GM12878 (cell line): ENCODE measurements at regions not wholly inside any gene's neighbourhood (a gene's known extent, or its start where the extent isn't known, plus 50 kb on each side); places are given as distances from the start of the nearest gene placed in this dataset.

Experiments used
- ATAC-seq: fragments of 200-7000 bp; cut with Tn5 transposase; 3 replicates; pipeline ENCODE4 v1.9.1; 2020; ENCODE audit warnings: mild to moderate bottlenecking, moderate library complexity
- BruUV-seq: library from RNA; stranded (reverse); fragments of 400-500 nt; replicated peaks from 2 replicates; lab custom pipeline; 2021; lab: Mats Ljungman, UMichigan
- CTCF ChIA-PET: fragments of 300-600 bp; sonication (Branson Sonifier 250); formaldehyde crosslinking; extraction: SDS; loops from one replicate; lab custom pipeline; 2021; ENCODE audit warnings: inconsistent platforms; lab: Yijun Ruan, JAX
- POLR2A ChIA-PET: fragments of 350-600 bp; formaldehyde crosslinking; extraction: SDS; loops from one replicate; lab custom pipeline; 2021; ENCODE audit warnings: inconsistent platforms; lab: Charles Lee
- RAD21 ChIA-PET: fragments of 300-600 bp; sonication (Branson Sonifier 250); formaldehyde crosslinking; loops from one replicate; lab custom pipeline; 2023; ENCODE audit warnings: antibody characterized with exemption; ENCODE audit not compliant: unreplicated experiment; lab: Charles Lee
- SMC1A ChIA-PET: fragments of 300-600 bp; sonication (Branson Sonifier 250); formaldehyde crosslinking; loops from one replicate; lab custom pipeline; 2023; ENCODE audit not compliant: unreplicated experiment, uncharacterized antibody; lab: Charles Lee
- DNase-seq: peaks from one replicate; pipeline ENCODE4 v3.0.0-alpha.2; 2011; ENCODE audit warnings: low read depth, low spot score
- FAIRE-seq: peaks from 3 replicates; lab custom pipeline; 2011; peaks lifted over from hg19 to GRCh38; lab: Jason Lieb, UNC
- H2AFZ ChIP-seq: 2 replicates; pipeline ENCODE4 v1.6.0; 2011; ENCODE audit warnings: low read depth, low read length, control low read depth; ENCODE audit not compliant: control insufficient read depth
- H3K27ac ChIP-seq: 2 replicates; pipeline ENCODE4 v1.5.1; 2011; ENCODE audit warnings: control low read depth; ENCODE audit not compliant: control insufficient read depth, insufficient read depth
- H3K27me3 ChIP-seq, 2 experiments: replicated peaks in 1 of 2; 2 replicates each; pipeline versions ENCODE4 v1.6.0 to v1.6.1; 2011; ENCODE audit warnings: low read length in 1 of 2; ENCODE audit not compliant: control insufficient read depth in 2 of 2, insufficient read depth in 2 of 2
- H3K36me3 ChIP-seq, 2 experiments: 2 replicates each; pipeline ENCODE4 v1.5.1; 2011; ENCODE audit warnings: low read length in 1 of 2; ENCODE audit not compliant: control insufficient read depth in 2 of 2, insufficient read depth in 2 of 2
- H3K4me1 ChIP-seq: 2 replicates; pipeline ENCODE4 v1.6.1; 2011; ENCODE audit warnings: mild to moderate bottlenecking, low read length, moderate library complexity, mixed read lengths; ENCODE audit not compliant: control insufficient read depth, insufficient read depth
- H3K4me2 ChIP-seq: 2 replicates; pipeline ENCODE4 v1.6.0; 2011; ENCODE audit warnings: control low read depth; ENCODE audit not compliant: control insufficient read depth, insufficient read depth
- H3K4me3 ChIP-seq: fragments of 200-600 bp; sonication (generic); 2 replicates; pipeline ENCODE4 v1.5.1; 2016
- H3K79me2 ChIP-seq: 2 replicates; pipeline ENCODE4 v1.6.0; 2011; ENCODE audit warnings: low read length; ENCODE audit not compliant: control insufficient read depth, insufficient read depth
- H3K9ac ChIP-seq: 2 replicates; pipeline ENCODE4 v1.8.0; 2011; ENCODE audit warnings: low read length, control low read depth, mixed read lengths; ENCODE audit not compliant: control insufficient read depth, insufficient read depth
- H3K9me3 ChIP-seq: replicated peaks from 3 replicates; pipeline ENCODE4 v1.5.1; 2011; ENCODE audit warnings: mild to moderate bottlenecking, low read length; ENCODE audit not compliant: control insufficient read depth, insufficient read depth
- H4K20me1 ChIP-seq: 2 replicates; pipeline ENCODE4 v1.6.0; 2011; ENCODE audit not compliant: control insufficient read depth, insufficient read depth
- CHD1 ChIP-seq: IDR thresholded peaks from 2 replicates; pipeline ENCODE4 v1.6.1; 2012; ENCODE audit warnings: low read depth, low read length, improper control_type of control experiment
- GATAD2B ChIP-seq: fragments of 450-650 bp; conservative IDR thresholded peaks from 2 replicates; pipeline ENCODE4 v1.6.1; 2017; ENCODE audit warnings: low read depth, mild to moderate bottlenecking, moderate library complexity
- HCFC1 ChIP-seq: fragments of 150-350 bp; IDR thresholded peaks from 2 replicates; pipeline ENCODE4 v1.6.1; 2014; ENCODE audit warnings: low read length
- IKZF1 ChIP-seq: fragments of 450-650 bp; conservative IDR thresholded peaks from 2 replicates; pipeline ENCODE4 v1.6.1; 2017; ENCODE audit warnings: antibody characterized with exemption, mild to moderate bottlenecking
- IKZF2 ChIP-seq, 2 experiments: fragments of 450-650 bp; IDR thresholded peaks; 2 replicates each; pipeline ENCODE4 v1.6.1; 2017; ENCODE audit warnings: mild to moderate bottlenecking in 2 of 2, moderate library complexity in 2 of 2
- KAT2A ChIP-seq: conservative IDR thresholded peaks from 2 replicates; pipeline ENCODE4 v1.6.1; 2011; ENCODE audit warnings: low read depth, low read length; ENCODE audit not compliant: control insufficient read depth
- KLF5 ChIP-seq: fragments of 450-650 bp; IDR thresholded peaks from 2 replicates; pipeline ENCODE4 v1.6.1; 2014; ENCODE audit warnings: mild to moderate bottlenecking; ENCODE audit not compliant: partially characterized antibody
- MEF2B ChIP-seq: fragments of 450-650 bp; IDR thresholded peaks from 2 replicates; pipeline ENCODE4 v1.6.1; 2018; ENCODE audit warnings: mild to moderate bottlenecking, moderate library complexity; ENCODE audit not compliant: partially characterized antibody, poor library complexity, severe bottlenecking
- MTA3 ChIP-seq: IDR thresholded peaks from 2 replicates; pipeline ENCODE4 v1.6.1; 2012; ENCODE audit warnings: low read length, inconsistent platforms, borderline replicate concordance
- MYB ChIP-seq: fragments of 150-350 bp; IDR thresholded peaks from 2 replicates; pipeline ENCODE4 v1.6.1; 2014; ENCODE audit warnings: mild to moderate bottlenecking, low read depth, low read length, borderline replicate concordance
- NR2C1 ChIP-seq: fragments of 450-650 bp; IDR thresholded peaks from 2 replicates; pipeline ENCODE4 v1.6.1; 2017; ENCODE audit warnings: antibody characterized with exemption, mild to moderate bottlenecking, moderate library complexity
- SMAD5 ChIP-seq: IDR thresholded peaks from 2 replicates; pipeline ENCODE4 v1.6.1; 2016; ENCODE audit warnings: antibody characterized with exemption, low read depth
- SUPT20H ChIP-seq: IDR thresholded peaks from 2 replicates; pipeline ENCODE4 v1.6.1; 2011; ENCODE audit warnings: low read depth, mild to moderate bottlenecking, low read length, moderate library complexity, borderline replicate concordance; ENCODE audit not compliant: control insufficient read depth
- TCF3 ChIP-seq: IDR thresholded peaks from 2 replicates; pipeline ENCODE4 v1.6.1; 2012; ENCODE audit warnings: low read depth, mild to moderate bottlenecking, low read length, borderline replicate concordance; ENCODE audit not compliant: insufficient read depth
- USF2 ChIP-seq: IDR thresholded peaks from 2 replicates; pipeline ENCODE4 v1.6.1; 2011; ENCODE audit warnings: low read depth, low read length, improper control_type of control experiment, borderline replicate concordance
- WGBS: methylation state at CpG from one replicate; pipeline ENCODE4 v1.1.6; 2016; ENCODE audit warnings: low lambda C conversion rate; ENCODE audit not compliant: insufficient replicate concordance, insufficient coverage; ENCODE audit errors: missing lambda C conversion rate; 5-methylcytosine and 5-hydroxymethylcytosine counted together
- in situ Hi-C: fragments of 300-500 bp; cut with MboI; formaldehyde crosslinking; loops from 9 replicates; pipeline ENCODE4 v1.14.3; 2018; ENCODE audit warnings: mixed read lengths
- intact Hi-C: fragments of 100-400 bp; cut with micrococcal nuclease; formaldehyde crosslinking; loops from one replicate; pipeline ENCODE4 v1.14.2; 2022; ENCODE audit not compliant: unreplicated experiment
- TF ChIP-seq, protein P1 (sequence below): fragments of 450-650 bp; IDR thresholded peaks from 2 replicates; pipeline ENCODE4 v1.6.1; 2017; ENCODE audit warnings: antibody characterized with exemption, mild to moderate bottlenecking, moderate library complexity
- TF ChIP-seq, protein P2 (sequence below): IDR thresholded peaks from 2 replicates; pipeline ENCODE4 v1.6.1; 2012; ENCODE audit warnings: low read depth, low read length, improper control_type of control experiment
- TF ChIP-seq, protein P3 (sequence below): fragments of 450-650 bp; IDR thresholded peaks from 2 replicates; pipeline ENCODE4 v1.6.1; 2017; ENCODE audit warnings: mild to moderate bottlenecking

- no peak for TF ChIP-seq USF2
- TF ChIP-seq HCFC1 = no peak
- TF ChIP-seq IKZF2 (IDR thresholded peaks at IDR 0.05) = no peak
- no peak for TF ChIP-seq MEF2B
- no peak for TF ChIP-seq NR2C1
- no peak for TF ChIP-seq SMAD5
- TF ChIP-seq, all 136 proteins: peak for 0
Measured at GRCh38 chr7:17599733-17600339, 301.4 kb downstream of the AHR start (continued).

DNA sequence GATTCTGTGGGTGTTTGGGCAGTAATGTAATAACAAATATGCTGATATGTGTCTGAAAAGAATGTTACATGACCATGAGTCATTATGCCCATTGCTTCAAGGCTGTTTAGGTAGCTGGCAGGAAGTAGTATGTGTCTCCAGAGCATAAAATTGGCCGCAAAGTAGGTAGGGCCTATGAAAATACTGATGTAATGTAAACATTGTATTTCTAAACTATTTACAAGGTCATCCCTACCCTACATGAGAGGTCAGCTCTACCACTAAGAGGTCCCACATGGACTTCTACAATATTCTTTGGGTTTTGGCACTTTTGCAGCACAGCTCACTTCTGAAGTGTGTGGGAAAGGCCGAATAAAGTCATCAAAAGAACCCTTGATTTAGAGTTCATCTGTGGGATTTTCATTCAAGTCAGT is 301.9 kb downstream of the AHR start:
- H2AFZ ChIP-seq = no peak overlapping the region
- DNase-seq (no peak), ATAC-seq (no peak), FAIRE-seq (no peak)
- TF ChIP-seq, protein P1, sequence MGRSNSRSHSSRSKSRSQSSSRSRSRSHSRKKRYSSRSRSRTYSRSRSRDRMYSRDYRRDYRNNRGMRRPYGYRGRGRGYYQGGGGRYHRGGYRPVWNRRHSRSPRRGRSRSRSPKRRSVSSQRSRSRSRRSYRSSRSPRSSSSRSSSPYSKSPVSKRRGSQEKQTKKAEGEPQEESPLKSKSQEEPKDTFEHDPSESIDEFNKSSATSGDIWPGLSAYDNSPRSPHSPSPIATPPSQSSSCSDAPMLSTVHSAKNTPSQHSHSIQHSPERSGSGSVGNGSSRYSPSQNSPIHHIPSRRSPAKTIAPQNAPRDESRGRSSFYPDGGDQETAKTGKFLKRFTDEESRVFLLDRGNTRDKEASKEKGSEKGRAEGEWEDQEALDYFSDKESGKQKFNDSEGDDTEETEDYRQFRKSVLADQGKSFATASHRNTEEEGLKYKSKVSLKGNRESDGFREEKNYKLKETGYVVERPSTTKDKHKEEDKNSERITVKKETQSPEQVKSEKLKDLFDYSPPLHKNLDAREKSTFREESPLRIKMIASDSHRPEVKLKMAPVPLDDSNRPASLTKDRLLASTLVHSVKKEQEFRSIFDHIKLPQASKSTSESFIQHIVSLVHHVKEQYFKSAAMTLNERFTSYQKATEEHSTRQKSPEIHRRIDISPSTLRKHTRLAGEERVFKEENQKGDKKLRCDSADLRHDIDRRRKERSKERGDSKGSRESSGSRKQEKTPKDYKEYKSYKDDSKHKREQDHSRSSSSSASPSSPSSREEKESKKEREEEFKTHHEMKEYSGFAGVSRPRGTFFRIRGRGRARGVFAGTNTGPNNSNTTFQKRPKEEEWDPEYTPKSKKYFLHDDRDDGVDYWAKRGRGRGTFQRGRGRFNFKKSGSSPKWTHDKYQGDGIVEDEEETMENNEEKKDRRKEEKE = no peak
- TF ChIP-seq MYB = no peak
- no peak for TF ChIP-seq KAT2A
- TF ChIP-seq SUPT20H = no peak
- TF ChIP-seq, protein P2, sequence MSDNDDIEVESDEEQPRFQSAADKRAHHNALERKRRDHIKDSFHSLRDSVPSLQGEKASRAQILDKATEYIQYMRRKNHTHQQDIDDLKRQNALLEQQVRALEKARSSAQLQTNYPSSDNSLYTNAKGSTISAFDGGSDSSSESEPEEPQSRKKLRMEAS = no peak
- TF ChIP-seq MTA3 = no peak
- no peak for TF ChIP-seq GATAD2B
- TF ChIP-seq CHD1 = no peak
- TF ChIP-seq IKZF1 = no peak
- no peak for TF ChIP-seq KLF5
- TF ChIP-seq TCF3 = no peak
- TF ChIP-seq, protein P3, sequence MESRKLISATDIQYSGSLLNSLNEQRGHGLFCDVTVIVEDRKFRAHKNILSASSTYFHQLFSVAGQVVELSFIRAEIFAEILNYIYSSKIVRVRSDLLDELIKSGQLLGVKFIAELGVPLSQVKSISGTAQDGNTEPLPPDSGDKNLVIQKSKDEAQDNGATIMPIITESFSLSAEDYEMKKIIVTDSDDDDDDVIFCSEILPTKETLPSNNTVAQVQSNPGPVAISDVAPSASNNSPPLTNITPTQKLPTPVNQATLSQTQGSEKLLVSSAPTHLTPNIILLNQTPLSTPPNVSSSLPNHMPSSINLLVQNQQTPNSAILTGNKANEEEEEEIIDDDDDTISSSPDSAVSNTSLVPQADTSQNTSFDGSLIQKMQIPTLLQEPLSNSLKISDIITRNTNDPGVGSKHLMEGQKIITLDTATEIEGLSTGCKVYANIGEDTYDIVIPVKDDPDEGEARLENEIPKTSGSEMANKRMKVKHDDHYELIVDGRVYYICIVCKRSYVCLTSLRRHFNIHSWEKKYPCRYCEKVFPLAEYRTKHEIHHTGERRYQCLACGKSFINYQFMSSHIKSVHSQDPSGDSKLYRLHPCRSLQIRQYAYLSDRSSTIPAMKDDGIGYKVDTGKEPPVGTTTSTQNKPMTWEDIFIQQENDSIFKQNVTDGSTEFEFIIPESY = no peak
- no peaks in the 10 kb centered on the region for H3K36me3 ChIP-seq
- no peak overlapping the region for H3K4me2 ChIP-seq
- no peaks in the 10 kb centered on the region for H3K79me2 ChIP-seq
- H3K4me1 ChIP-seq = no peaks in the 10 kb centered on the region
- no peak overlapping the region for H3K9ac ChIP-seq
- H3K27ac ChIP-seq = no peak overlapping the region
- in situ Hi-C loops = no loop called here
- no peaks in the 10 kb centered on the region; a peak in 1 of 4 replicates for H3K27me3 ChIP-seq
- H3K9me3 ChIP-seq = no peaks in the 10 kb centered on the region
- H3K4me3 ChIP-seq = no peak overlapping the region
- intact Hi-C loops = no loop called here
- no peaks in the 10 kb centered on the region for H4K20me1 ChIP-seq
- BruUV-seq = no TSS peak
- WGBS = 0% methylated on average over 2 of the region's 2 CpGs
- ChIA-PET SMC1A (interaction anchor here (1.1 kb wide), 1 partner anchor 292 kb away, joined by 3 read pairs; no protein-coding TSS in a partner anchor), POLR2A (no interaction called here), CTCF (no interaction called here), RAD21 (no interaction called here)
